OCI-LY3 (cell line): ENCODE measurements at regions not wholly inside any gene's neighbourhood (a gene's known extent, or its start where the extent isn't known, plus 50 kb on each side); places are given as distances from the start of the nearest gene placed in this dataset.

ENCODE experiments used
- H2AFZ ChIP-seq: fragments of 200-600, 300-600 bp; shearing (Covaris generic); 2 replicates; pipeline ENCODE4 v1.6.0; 2014; ENCODE audit warnings: antibody characterized with exemption, low read depth, low read length
- H3K27ac ChIP-seq: fragments of 200-600, 300-600 bp; sonication (generic); 2 replicates; pipeline ENCODE4 v1.5.1; 2014; ENCODE audit warnings: mild to moderate bottlenecking, low read length, moderate library complexity, mixed read lengths
- H3K27me3 ChIP-seq: fragments of 200-600, 300-600 bp; sonication (generic); 2 replicates; pipeline ENCODE4 v1.6.1; 2014; ENCODE audit warnings: low read depth, low read length, mixed read lengths
- H3K36me3 ChIP-seq: fragments of 200-600, 300-600 bp; sonication (generic); replicated peaks from 2 replicates; pipeline ENCODE3; 2014; ENCODE audit warnings: low read depth, low read length, mixed read lengths
- H3K4me1 ChIP-seq: fragments of 300-600, 200-600 bp; sonication (generic); 2 replicates; pipeline ENCODE4 v1.6.1; 2014; ENCODE audit warnings: low read length, mixed read lengths
- H3K4me2 ChIP-seq: fragments of 200-600, 300-600 bp; sonication (generic); 2 replicates; pipeline ENCODE4 v1.6.1; 2014; ENCODE audit warnings: low read length, mixed read lengths
- H3K4me3 ChIP-seq: fragments of 300-600, 200-600 bp; sonication (generic); 2 replicates; pipeline ENCODE4 v1.5.1; 2014; ENCODE audit warnings: antibody characterized with exemption, mild to moderate bottlenecking, low read length, moderate library complexity
- H3K79me2 ChIP-seq: fragments of 300-600, 200-600 bp; shearing (Covaris generic); 2 replicates; pipeline ENCODE4 v1.6.1; 2014; ENCODE audit warnings: mild to moderate bottlenecking, low read length, mixed read lengths
- H3K9ac ChIP-seq: fragments of 300-600, 200-600 bp; shearing (Covaris generic); 2 replicates; pipeline ENCODE4 v1.6.0; 2014; ENCODE audit warnings: mild to moderate bottlenecking, low read length, moderate library complexity
- H3K9me3 ChIP-seq: fragments of 200-600, 300-600 bp; shearing (Covaris generic); 2 replicates; pipeline ENCODE4 v1.6.1; 2014; ENCODE audit warnings: low read length, mixed read lengths; ENCODE audit not compliant: insufficient read depth
- H4K20me1 ChIP-seq: fragments of 200-600, 300-600 bp; sonication (generic); 2 replicates; pipeline ENCODE4 v1.6.1; 2016; ENCODE audit warnings: low read length, mixed read lengths; ENCODE audit not compliant: insufficient read depth
- EZH2phosphoT487 ChIP-seq: fragments of 200-600 bp; shearing (Covaris generic); IDR thresholded peaks from 2 replicates; pipeline ENCODE4 v1.6.1; 2018; ENCODE audit warnings: antibody characterized with exemption, mixed run types, low read depth
- TF ChIP-seq, protein P1 (sequence below): fragments of 200-600, 300-600 bp; sonication (generic); IDR thresholded peaks from 2 replicates; pipeline ENCODE4 v1.5.1; 2014; ENCODE audit warnings: antibody characterized with exemption, low read length, low read depth

DNA sequence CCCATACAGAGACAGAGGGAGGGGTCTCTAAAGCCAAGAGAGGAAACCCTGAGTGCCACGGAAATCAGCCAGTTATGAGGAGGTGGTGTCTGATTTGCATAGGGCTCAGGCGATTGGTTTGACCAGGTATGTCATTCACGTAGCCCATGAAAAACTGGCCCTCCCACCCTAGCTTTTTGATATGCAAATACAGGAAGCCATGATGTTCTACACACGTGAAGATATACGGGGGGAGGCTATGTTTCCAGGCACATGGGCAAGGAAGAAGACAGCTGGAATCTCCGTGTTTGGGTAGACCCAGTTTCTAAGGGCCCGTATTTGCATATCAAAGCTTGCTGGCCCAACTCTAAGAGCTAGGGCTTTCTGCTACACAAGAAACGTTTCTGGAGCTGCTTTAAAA, 717.8 kb upstream of the SEL1L start:
- no peaks in the 10 kb centered on the region for H3K36me3 ChIP-seq
- H3K9ac ChIP-seq = no peak overlapping the region
- H3K4me1 ChIP-seq = no peaks in the 10 kb centered on the region
- TF ChIP-seq, protein P1, sequence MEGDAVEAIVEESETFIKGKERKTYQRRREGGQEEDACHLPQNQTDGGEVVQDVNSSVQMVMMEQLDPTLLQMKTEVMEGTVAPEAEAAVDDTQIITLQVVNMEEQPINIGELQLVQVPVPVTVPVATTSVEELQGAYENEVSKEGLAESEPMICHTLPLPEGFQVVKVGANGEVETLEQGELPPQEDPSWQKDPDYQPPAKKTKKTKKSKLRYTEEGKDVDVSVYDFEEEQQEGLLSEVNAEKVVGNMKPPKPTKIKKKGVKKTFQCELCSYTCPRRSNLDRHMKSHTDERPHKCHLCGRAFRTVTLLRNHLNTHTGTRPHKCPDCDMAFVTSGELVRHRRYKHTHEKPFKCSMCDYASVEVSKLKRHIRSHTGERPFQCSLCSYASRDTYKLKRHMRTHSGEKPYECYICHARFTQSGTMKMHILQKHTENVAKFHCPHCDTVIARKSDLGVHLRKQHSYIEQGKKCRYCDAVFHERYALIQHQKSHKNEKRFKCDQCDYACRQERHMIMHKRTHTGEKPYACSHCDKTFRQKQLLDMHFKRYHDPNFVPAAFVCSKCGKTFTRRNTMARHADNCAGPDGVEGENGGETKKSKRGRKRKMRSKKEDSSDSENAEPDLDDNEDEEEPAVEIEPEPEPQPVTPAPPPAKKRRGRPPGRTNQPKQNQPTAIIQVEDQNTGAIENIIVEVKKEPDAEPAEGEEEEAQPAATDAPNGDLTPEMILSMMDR = no peak
- no peak for TF ChIP-seq EZH2phosphoT487
- no peak overlapping the region for H3K4me2 ChIP-seq
- no peaks in the 10 kb centered on the region for H4K20me1 ChIP-seq
- no peak overlapping the region for H3K27ac ChIP-seq
- H3K27me3 ChIP-seq = no peaks in the 10 kb centered on the region
- H3K4me3 ChIP-seq = no peak overlapping the region
- H3K79me2 ChIP-seq = no peaks in the 10 kb centered on the region
- no peak overlapping the region for H2AFZ ChIP-seq
- no peaks in the 10 kb centered on the region for H3K9me3 ChIP-seq

DNA sequence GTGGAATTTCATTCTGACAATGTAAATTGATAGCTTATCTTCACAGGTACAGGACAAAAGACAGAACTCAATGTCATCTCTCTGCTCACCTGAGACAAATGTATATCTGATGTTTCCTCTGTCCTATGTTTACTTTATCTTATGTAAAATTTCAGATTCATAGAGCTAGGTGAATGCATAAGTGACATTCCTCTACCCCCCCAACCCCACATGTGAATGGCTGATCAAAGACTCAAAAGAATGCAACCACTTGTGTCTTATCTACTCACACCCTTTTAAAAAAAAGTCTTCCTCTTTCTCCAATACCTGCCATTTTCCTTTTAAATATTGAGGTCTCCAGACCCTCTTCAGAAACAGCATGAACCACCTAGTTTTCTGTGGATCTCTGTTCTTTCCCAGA, 736.6 kb upstream of the SEL1L start:
- TF ChIP-seq EZH2phosphoT487 = no peak
- TF ChIP-seq, protein P1 = no peak
- Histone ChIP-seq H2AFZ (no peak overlapping the region), H3K27ac (no peak overlapping the region), H3K4me2 (no peak overlapping the region), H3K4me1 (no peaks in the 10 kb centered on the region), H4K20me1 (no peaks in the 10 kb centered on the region), H3K79me2 (no peaks in the 10 kb centered on the region), H3K9ac (no peak overlapping the region), H3K4me3 (no peak overlapping the region), H3K27me3 (no peaks in the 10 kb centered on the region), H3K36me3 (no peaks in the 10 kb centered on the region), H3K9me3 (no peaks in the 10 kb centered on the region)

DNA sequence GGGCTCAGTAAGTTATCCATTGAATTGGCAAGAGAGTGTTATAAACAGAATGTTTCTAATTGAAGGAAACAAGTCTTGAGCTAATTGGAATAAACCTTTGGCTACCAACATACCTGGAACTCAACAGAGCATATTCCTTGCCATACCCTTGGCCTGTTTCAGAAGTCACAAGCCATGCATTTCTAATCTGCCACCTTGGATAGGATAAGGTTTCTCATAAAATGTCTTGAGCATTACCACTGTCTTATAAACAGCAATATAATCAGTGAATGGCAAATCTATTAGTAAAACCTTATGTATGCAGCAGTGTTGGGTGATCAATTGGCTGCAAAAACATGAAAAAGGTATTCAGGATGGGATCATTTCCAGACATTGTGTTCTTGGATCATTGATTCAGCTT, 765.2 kb upstream of the SEL1L start:
- Histone ChIP-seq H3K4me1 (no peaks in the 10 kb centered on the region), H3K4me3 (no peak overlapping the region), H3K9me3 (no peaks in the 10 kb centered on the region), H3K4me2 (no peak overlapping the region), H3K27me3 (no peaks in the 10 kb centered on the region), H4K20me1 (no peaks in the 10 kb centered on the region), H3K79me2 (no peaks in the 10 kb centered on the region), H3K36me3 (no peaks in the 10 kb centered on the region), H3K9ac (no peak overlapping the region), H3K27ac (no peak overlapping the region), H2AFZ (no peak overlapping the region)
- TF ChIP-seq, protein P1 = no peak
- TF ChIP-seq EZH2phosphoT487 = no peak

DNA sequence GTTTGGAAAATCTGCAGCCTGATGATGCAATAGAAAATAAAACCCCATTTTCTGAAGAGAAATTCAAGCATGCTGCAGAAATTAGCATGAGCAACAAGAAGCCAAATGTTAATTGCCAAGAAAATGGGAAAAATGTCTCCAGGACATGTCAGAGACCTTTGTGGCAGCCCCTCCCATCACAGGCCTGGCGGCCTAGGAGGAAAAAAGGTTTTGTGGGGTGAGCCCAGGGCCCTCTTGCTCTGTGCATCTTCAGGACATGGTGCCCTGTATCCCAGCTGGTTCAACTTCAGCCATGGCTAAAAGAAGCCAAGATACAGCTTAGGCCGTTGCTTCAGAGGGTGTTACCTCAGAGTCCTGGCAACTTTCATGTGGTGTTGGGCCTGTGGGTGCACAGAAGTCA, 775.5 kb upstream of the SEL1L start:
- Histone ChIP-seq H3K9ac (no peak overlapping the region), H3K27me3 (no peaks in the 10 kb centered on the region), H3K9me3 (no peaks in the 10 kb centered on the region), H3K4me2 (no peak overlapping the region), H4K20me1 (no peaks in the 10 kb centered on the region), H3K4me1 (no peaks in the 10 kb centered on the region), H3K79me2 (no peaks in the 10 kb centered on the region), H3K4me3 (no peak overlapping the region), H2AFZ (no peak overlapping the region), H3K27ac (no peak overlapping the region), H3K36me3 (no peaks in the 10 kb centered on the region)
- TF ChIP-seq, protein P1 = no peak
- TF ChIP-seq EZH2phosphoT487 = no peak
